GM12878 (cell line): ENCODE measurements at regions not wholly inside any gene's neighbourhood (a gene's known extent, or its start where the extent isn't known, plus 50 kb on each side); places are given as distances from the start of the nearest gene placed in this dataset.

Experiments
- ATAC-seq: fragments of 200-7000 bp; cut with Tn5 transposase; 3 replicates; pipeline ENCODE4 v1.9.1; 2020; ENCODE audit warnings: mild to moderate bottlenecking, moderate library complexity
- BruUV-seq: library from RNA; stranded (reverse); fragments of 400-500 nt; replicated peaks from 2 replicates; lab custom pipeline; 2021; lab: Mats Ljungman, UMichigan
- CTCF ChIA-PET: fragments of 300-600 bp; sonication (Branson Sonifier 250); formaldehyde crosslinking; extraction: SDS; loops from one replicate; lab custom pipeline; 2021; ENCODE audit warnings: inconsistent platforms; lab: Yijun Ruan, JAX
- POLR2A ChIA-PET: fragments of 350-600 bp; formaldehyde crosslinking; extraction: SDS; loops from one replicate; lab custom pipeline; 2021; ENCODE audit warnings: inconsistent platforms; lab: Charles Lee
- RAD21 ChIA-PET: fragments of 300-600 bp; sonication (Branson Sonifier 250); formaldehyde crosslinking; loops from one replicate; lab custom pipeline; 2023; ENCODE audit warnings: antibody characterized with exemption; ENCODE audit not compliant: unreplicated experiment; lab: Charles Lee
- SMC1A ChIA-PET: fragments of 300-600 bp; sonication (Branson Sonifier 250); formaldehyde crosslinking; loops from one replicate; lab custom pipeline; 2023; ENCODE audit not compliant: unreplicated experiment, uncharacterized antibody; lab: Charles Lee
- DNase-seq: peaks from one replicate; pipeline ENCODE4 v3.0.0-alpha.2; 2011; ENCODE audit warnings: low read depth, low spot score
- FAIRE-seq: peaks from 3 replicates; lab custom pipeline; 2011; peaks lifted over from hg19 to GRCh38; lab: Jason Lieb, UNC
- H2AFZ ChIP-seq: 2 replicates; pipeline ENCODE4 v1.6.0; 2011; ENCODE audit warnings: low read depth, low read length, control low read depth; ENCODE audit not compliant: control insufficient read depth
- H3K27ac ChIP-seq: 2 replicates; pipeline ENCODE4 v1.5.1; 2011; ENCODE audit warnings: control low read depth; ENCODE audit not compliant: control insufficient read depth, insufficient read depth
- H3K27me3 ChIP-seq, 2 experiments: replicated peaks in 1 of 2; 2 replicates each; pipeline versions ENCODE4 v1.6.0 to v1.6.1; 2011; ENCODE audit warnings: low read length in 1 of 2; ENCODE audit not compliant: control insufficient read depth in 2 of 2, insufficient read depth in 2 of 2
- H3K36me3 ChIP-seq, 2 experiments: 2 replicates each; pipeline ENCODE4 v1.5.1; 2011; ENCODE audit warnings: low read length in 1 of 2; ENCODE audit not compliant: control insufficient read depth in 2 of 2, insufficient read depth in 2 of 2
- H3K4me1 ChIP-seq: 2 replicates; pipeline ENCODE4 v1.6.1; 2011; ENCODE audit warnings: mild to moderate bottlenecking, low read length, moderate library complexity, mixed read lengths; ENCODE audit not compliant: control insufficient read depth, insufficient read depth
- H3K4me2 ChIP-seq: 2 replicates; pipeline ENCODE4 v1.6.0; 2011; ENCODE audit warnings: control low read depth; ENCODE audit not compliant: control insufficient read depth, insufficient read depth
- H3K4me3 ChIP-seq: fragments of 200-600 bp; sonication (generic); 2 replicates; pipeline ENCODE4 v1.5.1; 2016
- H3K79me2 ChIP-seq: 2 replicates; pipeline ENCODE4 v1.6.0; 2011; ENCODE audit warnings: low read length; ENCODE audit not compliant: control insufficient read depth, insufficient read depth
- H3K9ac ChIP-seq: 2 replicates; pipeline ENCODE4 v1.8.0; 2011; ENCODE audit warnings: low read length, control low read depth, mixed read lengths; ENCODE audit not compliant: control insufficient read depth, insufficient read depth
- H3K9me3 ChIP-seq: replicated peaks from 3 replicates; pipeline ENCODE4 v1.5.1; 2011; ENCODE audit warnings: mild to moderate bottlenecking, low read length; ENCODE audit not compliant: control insufficient read depth, insufficient read depth
- H4K20me1 ChIP-seq: 2 replicates; pipeline ENCODE4 v1.6.0; 2011; ENCODE audit not compliant: control insufficient read depth, insufficient read depth
- BCLAF1 ChIP-seq: fragments of 450-650 bp; IDR thresholded peaks from 2 replicates; pipeline ENCODE4 v1.6.1; 2017; ENCODE audit warnings: antibody characterized with exemption, mild to moderate bottlenecking, moderate library complexity
- BHLHE40 ChIP-seq, 2 experiments: fragments of 450-650 bp in 1 of 2; IDR thresholded peaks; 2 replicates each; pipeline ENCODE4 v1.6.1; 2011 to 2017; ENCODE audit warnings: low read depth in 2 of 2, borderline replicate concordance in 1 of 2, improper control_type of control experiment in 1 of 2, low read length in 1 of 2, mild to moderate bottlenecking in 1 of 2
- NFXL1 ChIP-seq: fragments of 450-650 bp; IDR thresholded peaks from 2 replicates; pipeline ENCODE4 v1.6.1; 2017; ENCODE audit warnings: antibody characterized with exemption, mild to moderate bottlenecking, borderline replicate concordance
- TARDBP ChIP-seq: IDR thresholded peaks from 2 replicates; pipeline ENCODE4 v1.6.1; 2016; ENCODE audit warnings: borderline replicate concordance
- in situ Hi-C: fragments of 300-500 bp; cut with MboI; formaldehyde crosslinking; loops from 9 replicates; pipeline ENCODE4 v1.14.3; 2018; ENCODE audit warnings: mixed read lengths
- intact Hi-C: fragments of 100-400 bp; cut with micrococcal nuclease; formaldehyde crosslinking; loops from one replicate; pipeline ENCODE4 v1.14.2; 2022; ENCODE audit not compliant: unreplicated experiment

- H4K20me1 ChIP-seq: no peaks in the 10 kb centered on the region
- no peak overlapping the region for H3K4me3 ChIP-seq
- H3K9me3 ChIP-seq: peaks cover 5% of the 10 kb centered on the region; the same call in 1 of the 3 replicates
- H3K79me2 ChIP-seq: no peaks in the 10 kb centered on the region
- no peak overlapping the region for H2AFZ ChIP-seq
- no peak overlapping the region for H3K9ac ChIP-seq
- ATAC-seq: no peak
- in situ Hi-C loops (no loop called here), intact Hi-C loops (no loop called here)
- DNase-seq: no peak
- ChIA-PET CTCF (interaction anchor here (1.3 to 2.2 kb wide), 2 partner anchors 61 to 68 kb away, joined by 4 read pairs; no protein-coding TSS in a partner anchor), RAD21 (no interaction called here), POLR2A (no interaction called here), SMC1A (interaction anchor here (1.5 kb wide), 1 partner anchor 10 kb away, joined by 4 read pairs; no protein-coding TSS in a partner anchor)
- no peaks in the 10 kb centered on the region for H3K27me3 ChIP-seq
- peaks cover 0 to 1% of the 10 kb centered on the region in 2 experiments; a peak in 1 of 4 replicates for H3K36me3 ChIP-seq
- H3K27ac ChIP-seq: no peak overlapping the region
- TF ChIP-seq NFXL1: no peak
- no peak for TF ChIP-seq BHLHE40 (IDR thresholded peaks at IDR 0.05; ENCODE audit: borderline replicate concordance in 1 of 2, low read depth in 2 of 2, low read length in 1 of 2)
- TF ChIP-seq TARDBP: no peak
- TF ChIP-seq BCLAF1: no peak
- no peak for FAIRE-seq
- no TSS peak for BruUV-seq
- no peaks in the 10 kb centered on the region for H3K4me1 ChIP-seq
- no peak overlapping the region for H3K4me2 ChIP-seq
Observed at GRCh38 chr16:85184404-85184803, 72.1 kb upstream of the CIBAR2 start.
